ENCODE measurements at regions not wholly inside any gene's neighbourhood (a gene's known extent, or its start where the extent isn't known, plus 50 kb on each side); places are given as distances from the start of the nearest gene placed in this dataset.

- Histone ChIP-seq H3K36me3 (ENCODE audit: control insufficient read depth, insufficient read depth, low read length) (no peaks in the 10 kb centered on the region), H3K27ac (ENCODE audit: insufficient read depth, low read length, poor library complexity, severe bottlenecking) (no peak overlapping the region), H3K27me3 (replicated peaks; ENCODE audit: control insufficient read depth, insufficient read depth, low read length, poor library complexity, severe bottlenecking) (no peaks in the 10 kb centered on the region), H3K4me3 (ENCODE audit: insufficient read depth, low read depth, low read length, poor library complexity, severe bottlenecking) (no peak overlapping the region), H3K9me3 (ENCODE audit: control insufficient read depth, low read length) (no peaks in the 10 kb centered on the region), H3K4me1 (ENCODE audit: control insufficient read depth, insufficient read depth, low read length, poor library complexity, severe bottlenecking) (no peaks in the 10 kb centered on the region)
- DNase-seq, result no peak
These were observed 49.7 kb upstream of the USP3 start for GRCh38 chr15:63454503-63455211.

All from effector memory CD4-positive, alpha-beta T cell (primary cell).